Left kidney (tissue), 1 donor: ENCODE measurements at regions not wholly inside any gene's neighbourhood (a gene's known extent, or its start where the extent isn't known, plus 50 kb on each side); places are given as distances from the start of the nearest gene placed in this dataset.

ENCODE experiments used
- DNase-seq: peaks from one replicate; pipeline ENCODE4 v3.0.0-alpha.2; 2013

- DNase-seq, result no peak
Observed at GRCh38 chr16:85256190-85256739, 144.0 kb upstream of the CIBAR2 start.

GRCh38 chr16:85257483-85257882 lies 145.2 kb upstream of the CIBAR2 start:
- DNase-seq, result no peak

GRCh38 chr16:85258166-85258565 lies 145.9 kb upstream of the CIBAR2 start:
- no peak for DNase-seq

GRCh38 chr16:85258629-85259028 lies 146.4 kb upstream of the CIBAR2 start:
- DNase-seq, result no peak

GRCh38 chr16:85259115-85259831 lies 147.0 kb upstream of the CIBAR2 start:
- no peak for DNase-seq

GRCh38 chr16:85259832-85260167 lies 147.5 kb upstream of the CIBAR2 start:
- no peak for DNase-seq

- DNase-seq, result no peak
Observed at GRCh38 chr16:85261204-85261603, 148.9 kb upstream of the CIBAR2 start.

- no peak for DNase-seq
Observed at GRCh38 chr16:85261657-85262557, 149.6 kb upstream of the CIBAR2 start.

- DNase-seq, result no peak
Observed at GRCh38 chr16:85262558-85263238, 150.4 kb upstream of the CIBAR2 start.

GRCh38 chr16:85263239-85263585 lies 150.9 kb upstream of the CIBAR2 start:
- no peak for DNase-seq

GRCh38 chr16:85264752-85265151 lies 152.5 kb upstream of the CIBAR2 start:
- DNase-seq, result no peak

- no peak for DNase-seq
Observed at GRCh38 chr16:85265161-85265784, 153.0 kb upstream of the CIBAR2 start.

- DNase-seq, result no peak
Observed at GRCh38 chr16:85265810-85266209, 153.5 kb upstream of the CIBAR2 start.

GRCh38 chr16:85266857-85267256 lies 154.6 kb upstream of the CIBAR2 start:
- no peak for DNase-seq

GRCh38 chr16:85267414-85267945 lies 155.2 kb upstream of the CIBAR2 start:
- no peak for DNase-seq

GRCh38 chr16:85269165-85269564 lies 156.9 kb upstream of the CIBAR2 start:
- DNase-seq, result no peak

- no peak for DNase-seq
Observed at GRCh38 chr16:85270374-85270773, 158.1 kb upstream of the CIBAR2 start.

GRCh38 chr16:85271198-85271597 lies 158.9 kb upstream of the CIBAR2 start:
- no peak for DNase-seq

GRCh38 chr16:85273293-85273692 lies 161.0 kb upstream of the CIBAR2 start:
- DNase-seq, result no peak

GRCh38 chr16:85274501-85274900 lies 162.2 kb upstream of the CIBAR2 start:
- no peak for DNase-seq

- DNase-seq, result no peak
Observed at GRCh38 chr16:85274924-85275323, 162.7 kb upstream of the CIBAR2 start.
